Liver (tissue), 8 donors: ENCODE measurements at regions not wholly inside any gene's neighbourhood (a gene's known extent, or its start where the extent isn't known, plus 50 kb on each side); places are given as distances from the start of the nearest gene placed in this dataset.

Experiments
- DNase-seq: peaks from one replicate; pipeline ENCODE4 v3.0.0-alpha.2; 2017; ENCODE audit warnings: low spot score
- H3K27ac ChIP-seq, 2 donors: one replicate each; pipeline ENCODE4 v1.7.0; 2013; ENCODE audit warnings: inconsistent platforms in 2 of 2, low read length in 2 of 2, control low read depth in 1 of 2, low read depth in 1 of 2, mild to moderate bottlenecking in 1 of 2
- H3K27me3 ChIP-seq, 4 donors: one replicate each; pipeline versions ENCODE4 v1.6.1 to v1.7.0; 2013; ENCODE audit warnings: low read length in 3 of 4, inconsistent platforms in 1 of 4, mild to moderate bottlenecking in 1 of 4, moderate library complexity in 1 of 4; ENCODE audit not compliant: control insufficient read depth in 4 of 4, insufficient read depth in 4 of 4
- H3K36me3 ChIP-seq, 4 donors: one replicate each; pipeline versions ENCODE4 v1.6.1 to v1.7.0; 2013; ENCODE audit warnings: low read length in 3 of 4, mild to moderate bottlenecking in 3 of 4, low read depth in 1 of 4, moderate library complexity in 1 of 4; ENCODE audit not compliant: control insufficient read depth in 4 of 4, insufficient read depth in 3 of 4
- H3K4me1 ChIP-seq, 4 donors: one replicate each; pipeline versions ENCODE4 v1.6.1 to v1.7.0; 2013; ENCODE audit warnings: low read length in 3 of 4, mild to moderate bottlenecking in 3 of 4, moderate library complexity in 1 of 4; ENCODE audit not compliant: control insufficient read depth in 4 of 4, insufficient read depth in 4 of 4
- H3K4me3 ChIP-seq, 3 donors: one replicate each; pipeline versions ENCODE4 v1.6.1 to v1.7.0; 2013; ENCODE audit warnings: low read length in 3 of 3, control low read depth in 1 of 3, low read depth in 1 of 3, mild to moderate bottlenecking in 1 of 3
- H3K9ac ChIP-seq, 2 donors: one replicate each; pipeline ENCODE4 v1.7.0; 2013; ENCODE audit warnings: low read length in 2 of 2, mild to moderate bottlenecking in 2 of 2, moderate library complexity in 2 of 2, control low read depth in 1 of 2, low read depth in 1 of 2
- H3K9me3 ChIP-seq, 4 donors: one replicate each; pipeline versions ENCODE4 v1.6.1 to v1.7.0; 2013; ENCODE audit warnings: low read length in 3 of 4; ENCODE audit not compliant: control insufficient read depth in 4 of 4
- EGR1 ChIP-seq, 2 donors: IDR thresholded peaks; 2 replicates each; pipeline ENCODE4 v1.6.1; 2016 to 2018; ENCODE audit warnings: antibody characterized with exemption in 2 of 2, low read depth in 2 of 2
- FOXA1 ChIP-seq: IDR thresholded peaks from 2 replicates; pipeline ENCODE4 v1.6.1; 2016; ENCODE audit warnings: antibody characterized with exemption
- FOXA2 ChIP-seq: IDR thresholded peaks from 2 replicates; pipeline ENCODE4 v1.6.1; 2016; ENCODE audit warnings: antibody characterized with exemption
- HNF4A ChIP-seq, 2 donors: conservative IDR thresholded peaks; 2 replicates each; pipeline ENCODE4 v1.6.1; 2016; ENCODE audit warnings: antibody characterized with exemption in 2 of 2, mild to moderate bottlenecking in 2 of 2
- HNF4G ChIP-seq: IDR thresholded peaks from 2 replicates; pipeline ENCODE4 v1.6.1; 2016; ENCODE audit warnings: antibody characterized with exemption
- JUND ChIP-seq, 2 donors: IDR thresholded peaks; 2 replicates each; pipeline ENCODE4 v1.6.1; 2016; ENCODE audit warnings: antibody characterized with exemption in 2 of 2
- RAD21 ChIP-seq, 2 donors: IDR thresholded peaks; 2 replicates each; pipeline ENCODE4 v1.6.1; 2016; ENCODE audit warnings: antibody characterized with exemption in 2 of 2, mild to moderate bottlenecking in 2 of 2
- RXRA ChIP-seq, 2 donors: IDR thresholded peaks; 2 replicates each; pipeline ENCODE4 v1.6.1; 2017 to 2018; ENCODE audit warnings: antibody characterized with exemption in 2 of 2, mild to moderate bottlenecking in 1 of 2
- SP1 ChIP-seq: IDR thresholded peaks from 2 replicates; pipeline ENCODE4 v1.6.1; 2018; ENCODE audit warnings: antibody characterized with exemption, mild to moderate bottlenecking
- YY1 ChIP-seq: IDR thresholded peaks from 2 replicates; pipeline ENCODE4 v1.6.1; 2016; ENCODE audit warnings: antibody characterized with exemption, mild to moderate bottlenecking
- WGBS: extraction: QIAGEN DNeasy Blood & Tissue Kit; methylation state at CpG from one replicate; pipeline ENCODE4 v1.1.7; 2013; 5-methylcytosine and 5-hydroxymethylcytosine counted together
- TF ChIP-seq, protein P1 (sequence below): IDR thresholded peaks from 2 replicates; pipeline ENCODE4 v1.6.1; 2016; ENCODE audit warnings: antibody characterized with exemption
- TF ChIP-seq, protein P2 (sequence below): fragments of 150-350 bp; IDR thresholded peaks from 2 replicates; pipeline ENCODE4 v1.5.1; 2017; ENCODE audit warnings: improper control_type of control experiment, low read depth, low read length; ENCODE audit not compliant: missing input control
- TF ChIP-seq, protein P3 (sequence below): IDR thresholded peaks from 2 replicates; pipeline ENCODE4 v1.6.1; 2016; ENCODE audit warnings: antibody characterized with exemption, mild to moderate bottlenecking
- TF ChIP-seq, protein P4 (sequence below): IDR thresholded peaks from 2 replicates; pipeline ENCODE4 v1.6.1; 2016; ENCODE audit warnings: antibody characterized with exemption
- donor health status: healthy.
- donor health status: healthy.
- donor health status: healthy.
- donor health status: healthy.
- donor health status: healthy.

DNA sequence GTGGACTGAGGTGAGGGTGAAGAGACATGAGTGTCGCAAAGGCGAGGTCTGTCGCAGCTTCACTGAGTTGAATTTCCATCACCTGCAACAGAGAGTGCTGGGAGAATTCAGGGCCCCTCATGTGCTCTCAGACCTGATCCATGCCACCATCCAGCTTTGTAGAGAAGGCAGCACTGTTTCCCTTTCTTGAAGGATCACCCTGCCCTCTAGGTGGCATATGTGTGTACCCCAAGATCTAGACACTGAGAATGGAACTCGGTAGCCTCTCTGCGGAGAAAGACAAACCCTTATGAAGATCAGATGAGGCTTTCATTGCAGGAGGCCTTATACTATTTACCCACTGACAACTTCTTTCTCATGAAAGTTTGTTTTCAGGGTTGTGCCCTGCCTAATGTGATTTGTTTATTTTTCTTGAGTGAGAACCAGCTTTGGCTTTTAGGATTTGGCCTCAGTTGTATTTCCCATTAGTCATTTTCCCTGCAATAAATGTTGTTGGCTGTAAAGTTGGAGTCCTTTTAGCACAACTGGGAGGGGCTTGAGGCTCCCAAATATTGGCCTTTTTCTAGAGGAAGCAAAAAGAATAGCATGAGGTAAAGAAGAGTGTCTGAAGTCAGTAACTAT lies 811.3 kb downstream of the DHX35 start:
- Histone ChIP-seq H3K27me3 (no peaks in the 10 kb centered on the region), H3K4me3 (no peak overlapping the region), H3K36me3 (no peaks in the 10 kb centered on the region), H3K4me1 (peaks cover 0 to 7% (median 0%) of the 10 kb centered on the region in 4 donors), H3K27ac (no peak overlapping the region), H3K9ac (no peak overlapping the region), H3K9me3 (peaks cover 0 to 10% (median 0%) of the 10 kb centered on the region in 4 donors)
- DNase-seq: no peak
- WGBS: 93% methylated on average over 5 of the region's 5 CpGs
- no peak for TF ChIP-seq EGR1 (IDR thresholded peaks at IDR 0.05; ENCODE audit: low read depth in 2 of 2)
- no peak for TF ChIP-seq SP1
- no peak for TF ChIP-seq JUND (IDR thresholded peaks at IDR 0.05)
- TF ChIP-seq, protein P1, sequence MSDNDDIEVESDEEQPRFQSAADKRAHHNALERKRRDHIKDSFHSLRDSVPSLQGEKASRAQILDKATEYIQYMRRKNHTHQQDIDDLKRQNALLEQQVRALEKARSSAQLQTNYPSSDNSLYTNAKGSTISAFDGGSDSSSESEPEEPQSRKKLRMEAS: no peak
- no peak for TF ChIP-seq HNF4G
- no peak for TF ChIP-seq YY1
- TF ChIP-seq, protein P2, sequence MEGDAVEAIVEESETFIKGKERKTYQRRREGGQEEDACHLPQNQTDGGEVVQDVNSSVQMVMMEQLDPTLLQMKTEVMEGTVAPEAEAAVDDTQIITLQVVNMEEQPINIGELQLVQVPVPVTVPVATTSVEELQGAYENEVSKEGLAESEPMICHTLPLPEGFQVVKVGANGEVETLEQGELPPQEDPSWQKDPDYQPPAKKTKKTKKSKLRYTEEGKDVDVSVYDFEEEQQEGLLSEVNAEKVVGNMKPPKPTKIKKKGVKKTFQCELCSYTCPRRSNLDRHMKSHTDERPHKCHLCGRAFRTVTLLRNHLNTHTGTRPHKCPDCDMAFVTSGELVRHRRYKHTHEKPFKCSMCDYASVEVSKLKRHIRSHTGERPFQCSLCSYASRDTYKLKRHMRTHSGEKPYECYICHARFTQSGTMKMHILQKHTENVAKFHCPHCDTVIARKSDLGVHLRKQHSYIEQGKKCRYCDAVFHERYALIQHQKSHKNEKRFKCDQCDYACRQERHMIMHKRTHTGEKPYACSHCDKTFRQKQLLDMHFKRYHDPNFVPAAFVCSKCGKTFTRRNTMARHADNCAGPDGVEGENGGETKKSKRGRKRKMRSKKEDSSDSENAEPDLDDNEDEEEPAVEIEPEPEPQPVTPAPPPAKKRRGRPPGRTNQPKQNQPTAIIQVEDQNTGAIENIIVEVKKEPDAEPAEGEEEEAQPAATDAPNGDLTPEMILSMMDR: no peak

DNA sequence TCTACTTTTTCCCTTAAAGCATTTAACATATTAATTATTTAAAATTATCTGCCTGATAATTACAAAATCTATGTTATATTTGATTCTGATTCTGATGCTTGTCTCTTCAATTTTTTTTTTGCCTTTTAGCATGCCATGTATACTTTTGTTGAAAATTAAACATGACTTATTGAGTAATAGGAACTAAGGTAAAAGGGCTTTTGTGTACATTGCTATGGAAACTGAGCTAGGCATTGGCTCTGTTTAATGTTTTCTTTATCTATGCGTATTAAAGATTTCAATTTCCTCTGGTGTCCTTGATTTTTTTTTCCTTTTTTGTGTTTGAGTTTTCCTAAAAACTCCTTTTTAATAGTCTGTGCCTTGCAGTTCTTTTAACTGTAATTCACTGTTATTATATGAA lies 805.2 kb downstream of the DHX35 start:
- no peak for DNase-seq
- no peaks in the 10 kb centered on the region for H3K36me3 ChIP-seq
- H3K27me3 ChIP-seq: no peaks in the 10 kb centered on the region
- H3K4me3 ChIP-seq: peak overlapping the region in 1 of 3 donors; percentile 18
- TF ChIP-seq RXRA (IDR thresholded peaks at IDR 0.05) (peak in 1 of 2 donors; percentile 25), FOXA2 (peak; percentile 35), HNF4A (conservative IDR thresholded peaks at IDR 0.05) (peak in 1 of 2 donors; percentile 46), YY1 (no peak)
- TF ChIP-seq, protein P3, sequence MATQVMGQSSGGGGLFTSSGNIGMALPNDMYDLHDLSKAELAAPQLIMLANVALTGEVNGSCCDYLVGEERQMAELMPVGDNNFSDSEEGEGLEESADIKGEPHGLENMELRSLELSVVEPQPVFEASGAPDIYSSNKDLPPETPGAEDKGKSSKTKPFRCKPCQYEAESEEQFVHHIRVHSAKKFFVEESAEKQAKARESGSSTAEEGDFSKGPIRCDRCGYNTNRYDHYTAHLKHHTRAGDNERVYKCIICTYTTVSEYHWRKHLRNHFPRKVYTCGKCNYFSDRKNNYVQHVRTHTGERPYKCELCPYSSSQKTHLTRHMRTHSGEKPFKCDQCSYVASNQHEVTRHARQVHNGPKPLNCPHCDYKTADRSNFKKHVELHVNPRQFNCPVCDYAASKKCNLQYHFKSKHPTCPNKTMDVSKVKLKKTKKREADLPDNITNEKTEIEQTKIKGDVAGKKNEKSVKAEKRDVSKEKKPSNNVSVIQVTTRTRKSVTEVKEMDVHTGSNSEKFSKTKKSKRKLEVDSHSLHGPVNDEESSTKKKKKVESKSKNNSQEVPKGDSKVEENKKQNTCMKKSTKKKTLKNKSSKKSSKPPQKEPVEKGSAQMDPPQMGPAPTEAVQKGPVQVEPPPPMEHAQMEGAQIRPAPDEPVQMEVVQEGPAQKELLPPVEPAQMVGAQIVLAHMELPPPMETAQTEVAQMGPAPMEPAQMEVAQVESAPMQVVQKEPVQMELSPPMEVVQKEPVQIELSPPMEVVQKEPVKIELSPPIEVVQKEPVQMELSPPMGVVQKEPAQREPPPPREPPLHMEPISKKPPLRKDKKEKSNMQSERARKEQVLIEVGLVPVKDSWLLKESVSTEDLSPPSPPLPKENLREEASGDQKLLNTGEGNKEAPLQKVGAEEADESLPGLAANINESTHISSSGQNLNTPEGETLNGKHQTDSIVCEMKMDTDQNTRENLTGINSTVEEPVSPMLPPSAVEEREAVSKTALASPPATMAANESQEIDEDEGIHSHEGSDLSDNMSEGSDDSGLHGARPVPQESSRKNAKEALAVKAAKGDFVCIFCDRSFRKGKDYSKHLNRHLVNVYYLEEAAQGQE: no peak
- H3K9ac ChIP-seq: no peak overlapping the region
- 39% methylated on average over 1 of the region's 1 CpG for WGBS
- H3K9me3 ChIP-seq: peaks cover 0 to 15% (median 3%) of the 10 kb centered on the region in 4 donors
- H3K4me1 ChIP-seq: peaks cover 0 to 3% (median 2%) of the 10 kb centered on the region in 4 donors
- H3K27ac ChIP-seq: no peak overlapping the region

DNA sequence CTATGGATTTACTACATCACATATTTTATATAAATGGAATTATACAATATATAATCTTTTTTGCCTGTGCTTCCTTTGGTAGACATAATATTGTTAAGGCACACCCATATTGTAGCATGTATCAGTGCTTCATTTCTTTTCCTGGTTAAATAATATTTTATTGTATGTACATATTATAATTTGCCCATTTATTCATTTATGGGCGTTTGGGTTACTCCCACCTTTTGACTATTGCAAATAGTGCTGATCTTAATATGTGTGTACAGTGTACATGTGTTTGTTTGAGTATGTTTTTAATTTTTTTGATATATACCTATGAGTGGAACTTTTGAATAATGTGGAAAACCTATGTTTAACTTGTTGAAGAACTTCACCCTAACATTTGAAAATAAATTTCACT lies 804.2 kb downstream of the DHX35 start:
- 63% methylated on average over 1 of the region's 1 CpG for WGBS
- no peak for DNase-seq
- no peak overlapping the region for H3K27ac ChIP-seq
- H3K36me3 ChIP-seq: no peaks in the 10 kb centered on the region
- H3K27me3 ChIP-seq: no peaks in the 10 kb centered on the region
- peaks cover 0 to 15% (median 3%) of the 10 kb centered on the region in 4 donors for H3K9me3 ChIP-seq
- no peak overlapping the region for H3K4me3 ChIP-seq
- H3K4me1 ChIP-seq: peaks cover 0 to 3% (median 2%) of the 10 kb centered on the region in 4 donors
- H3K9ac ChIP-seq: no peak overlapping the region
- TF ChIP-seq HNF4A (conservative IDR thresholded peaks at IDR 0.05) (no peak), FOXA1 (no peak), JUND (IDR thresholded peaks at IDR 0.05) (no peak), RAD21 (IDR thresholded peaks at IDR 0.05) (no peak), HNF4G (no peak), EGR1 (IDR thresholded peaks at IDR 0.05; ENCODE audit: low read depth in 2 of 2) (no peak), RXRA (IDR thresholded peaks at IDR 0.05) (no peak)
- TF ChIP-seq, protein P3: no peak
- TF ChIP-seq, protein P4, sequence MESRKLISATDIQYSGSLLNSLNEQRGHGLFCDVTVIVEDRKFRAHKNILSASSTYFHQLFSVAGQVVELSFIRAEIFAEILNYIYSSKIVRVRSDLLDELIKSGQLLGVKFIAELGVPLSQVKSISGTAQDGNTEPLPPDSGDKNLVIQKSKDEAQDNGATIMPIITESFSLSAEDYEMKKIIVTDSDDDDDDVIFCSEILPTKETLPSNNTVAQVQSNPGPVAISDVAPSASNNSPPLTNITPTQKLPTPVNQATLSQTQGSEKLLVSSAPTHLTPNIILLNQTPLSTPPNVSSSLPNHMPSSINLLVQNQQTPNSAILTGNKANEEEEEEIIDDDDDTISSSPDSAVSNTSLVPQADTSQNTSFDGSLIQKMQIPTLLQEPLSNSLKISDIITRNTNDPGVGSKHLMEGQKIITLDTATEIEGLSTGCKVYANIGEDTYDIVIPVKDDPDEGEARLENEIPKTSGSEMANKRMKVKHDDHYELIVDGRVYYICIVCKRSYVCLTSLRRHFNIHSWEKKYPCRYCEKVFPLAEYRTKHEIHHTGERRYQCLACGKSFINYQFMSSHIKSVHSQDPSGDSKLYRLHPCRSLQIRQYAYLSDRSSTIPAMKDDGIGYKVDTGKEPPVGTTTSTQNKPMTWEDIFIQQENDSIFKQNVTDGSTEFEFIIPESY: no peak
- TF ChIP-seq, protein P1: no peak
